ENCODE measurements at regions not wholly inside any gene's neighbourhood (a gene's known extent, or its start where the extent isn't known, plus 50 kb on each side); places are given as distances from the start of the nearest gene placed in this dataset.

GRCh38 chr2:83613178-83613577 is 845.9 kb downstream of the SUCLG1 start:
- TF ChIP-seq TEAD4 (IDR thresholded peaks at IDR 0.05), result no peak
- no peak for TF ChIP-seq FOXM1 (IDR thresholded peaks at IDR 0.05; ENCODE audit: borderline replicate concordance, low read depth)
- TF ChIP-seq CEBPB (IDR thresholded peaks at IDR 0.05), result no peak
- no peak for TF ChIP-seq TCF12 (IDR thresholded peaks at IDR 0.05; ENCODE audit: low read depth)
